Vagina (tissue), 2 donors: ENCODE measurements at regions not wholly inside any gene's neighbourhood (a gene's known extent, or its start where the extent isn't known, plus 50 kb on each side); places are given as distances from the start of the nearest gene placed in this dataset.

Source experiments
- DNase-seq, 2 donors: peaks; one replicate each; pipeline ENCODE4 v3.0.0-alpha.2; 2017; ENCODE audit errors: extremely low spot score in 2 of 2
- H3K27ac ChIP-seq: fragments of 200-600 bp; sonication (generic); one replicate; pipeline ENCODE4 v1.5.1; 2019
- H3K27me3 ChIP-seq: fragments of 200-600 bp; sonication (generic); one replicate; pipeline ENCODE4 v1.5.1; 2019
- H3K36me3 ChIP-seq, 2 donors: fragments of 200-600 bp; sonication (generic); one replicate each; pipeline ENCODE4 v1.5.1; 2017 to 2019
- H3K4me1 ChIP-seq: fragments of 200-600 bp; sonication (generic); one replicate; pipeline ENCODE4 v1.5.1; 2019
- H3K4me3 ChIP-seq, 2 donors: fragments of 200-600 bp; sonication (generic); 1 replicate in 1 of 2; 2 replicates in 1 of 2; pipeline ENCODE4 v1.5.1; 2016 to 2019
- H3K9me3 ChIP-seq: fragments of 200-600 bp; sonication (generic); one replicate; pipeline ENCODE4 v1.5.1; 2019
- POLR2A ChIP-seq, 2 donors: fragments of 450-650 bp; IDR thresholded peaks; one replicate each; pipeline ENCODE4 v1.6.1; 2017; ENCODE audit warnings: antibody characterized with exemption in 2 of 2, mild to moderate bottlenecking in 2 of 2, moderate library complexity in 2 of 2
- POLR2AphosphoS5 ChIP-seq, 2 donors: sonication (generic); formaldehyde crosslinking; IDR thresholded peaks; one replicate each; pipeline ENCODE4 v1.9.0; 2017; ENCODE audit warnings: antibody characterized with exemption in 2 of 2, mild to moderate bottlenecking in 2 of 2, low read depth in 1 of 2; ENCODE audit not compliant: insufficient read depth in 1 of 2
- intact Hi-C: fragments of 100-400 bp; cut with DNase I; formaldehyde crosslinking; loops from one replicate; pipeline ENCODE4 v1.15.1; 2023
- TF ChIP-seq, protein P1 (sequence below), 3 experiments: fragments of 450-650 bp in 2 of 3; fragments of 200-600 bp in 1 of 3; sonication (generic) in 1 of 3; IDR thresholded peaks; one replicate each; pipeline ENCODE4 v1.5.1; 2017 to 2019; ENCODE audit warnings: antibody characterized with exemption in 3 of 3, mild to moderate bottlenecking in 2 of 3, moderate library complexity in 2 of 3

GRCh38 chr4:33390976-33391375, 2670.8 kb downstream of the PCDH7 start:
- Histone ChIP-seq H3K4me1 (no peaks in the 10 kb centered on the region), H3K4me3 (no peak overlapping the region), H3K27ac (no peak overlapping the region), H3K36me3 (no peaks in the 10 kb centered on the region), H3K27me3 (no peaks in the 10 kb centered on the region), H3K9me3 (no peaks in the 10 kb centered on the region)
- intact Hi-C loops: no loop called here
- TF ChIP-seq POLR2AphosphoS5 (IDR thresholded peaks at IDR 0.05; ENCODE audit: insufficient read depth in 1 of 2, low read depth in 1 of 2) (no peak), POLR2A (IDR thresholded peaks at IDR 0.05) (no peak)
- TF ChIP-seq, protein P1, sequence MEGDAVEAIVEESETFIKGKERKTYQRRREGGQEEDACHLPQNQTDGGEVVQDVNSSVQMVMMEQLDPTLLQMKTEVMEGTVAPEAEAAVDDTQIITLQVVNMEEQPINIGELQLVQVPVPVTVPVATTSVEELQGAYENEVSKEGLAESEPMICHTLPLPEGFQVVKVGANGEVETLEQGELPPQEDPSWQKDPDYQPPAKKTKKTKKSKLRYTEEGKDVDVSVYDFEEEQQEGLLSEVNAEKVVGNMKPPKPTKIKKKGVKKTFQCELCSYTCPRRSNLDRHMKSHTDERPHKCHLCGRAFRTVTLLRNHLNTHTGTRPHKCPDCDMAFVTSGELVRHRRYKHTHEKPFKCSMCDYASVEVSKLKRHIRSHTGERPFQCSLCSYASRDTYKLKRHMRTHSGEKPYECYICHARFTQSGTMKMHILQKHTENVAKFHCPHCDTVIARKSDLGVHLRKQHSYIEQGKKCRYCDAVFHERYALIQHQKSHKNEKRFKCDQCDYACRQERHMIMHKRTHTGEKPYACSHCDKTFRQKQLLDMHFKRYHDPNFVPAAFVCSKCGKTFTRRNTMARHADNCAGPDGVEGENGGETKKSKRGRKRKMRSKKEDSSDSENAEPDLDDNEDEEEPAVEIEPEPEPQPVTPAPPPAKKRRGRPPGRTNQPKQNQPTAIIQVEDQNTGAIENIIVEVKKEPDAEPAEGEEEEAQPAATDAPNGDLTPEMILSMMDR (IDR thresholded peaks at IDR 0.05): no peak
- no peak for DNase-seq

DNA sequence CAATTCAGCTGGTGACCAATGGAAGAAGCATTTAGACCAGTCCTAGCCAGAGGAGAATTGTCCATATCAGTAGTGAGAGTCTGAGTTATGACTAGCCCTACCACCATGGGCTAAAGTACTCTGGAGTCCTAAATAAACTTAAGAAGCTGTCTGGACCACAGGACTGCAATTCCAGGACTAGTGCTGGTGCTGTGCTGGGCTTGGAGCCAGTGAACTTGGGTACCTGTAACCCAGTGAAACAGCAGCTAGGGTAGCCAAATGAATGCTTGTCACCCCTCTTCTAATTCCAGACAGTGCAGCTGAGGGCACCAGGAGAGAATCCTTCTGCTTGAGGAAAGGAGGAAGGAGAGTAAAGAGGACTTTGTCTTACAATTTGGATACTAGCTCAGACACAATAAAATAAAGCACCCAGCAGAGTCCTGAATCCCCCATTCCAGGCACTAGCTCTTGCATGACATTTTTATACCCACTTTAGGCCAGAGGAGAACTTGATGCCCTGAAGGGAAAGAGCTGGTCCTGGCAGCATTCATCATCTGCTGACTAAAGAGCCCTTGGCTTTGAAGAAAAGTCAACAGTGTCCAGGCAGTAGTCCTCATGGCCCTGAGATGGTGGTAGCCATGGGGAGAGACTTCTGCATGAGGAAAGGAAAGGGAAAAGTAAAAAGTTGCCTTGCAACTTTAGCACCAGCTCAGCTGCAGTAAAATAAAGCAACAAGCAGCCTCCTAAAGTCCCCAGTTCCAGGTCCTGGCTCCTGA, 2675.7 kb downstream of the PCDH7 start:
- Histone ChIP-seq H3K27ac (no peak overlapping the region), H3K4me1 (no peaks in the 10 kb centered on the region), H3K27me3 (no peaks in the 10 kb centered on the region), H3K36me3 (no peaks in the 10 kb centered on the region), H3K9me3 (no peaks in the 10 kb centered on the region), H3K4me3 (no peak overlapping the region)
- intact Hi-C loops: no loop called here
- TF ChIP-seq, protein P1 (IDR thresholded peaks at IDR 0.05): no peak
- no peak for TF ChIP-seq POLR2A (IDR thresholded peaks at IDR 0.05)
- no peak for DNase-seq

DNA sequence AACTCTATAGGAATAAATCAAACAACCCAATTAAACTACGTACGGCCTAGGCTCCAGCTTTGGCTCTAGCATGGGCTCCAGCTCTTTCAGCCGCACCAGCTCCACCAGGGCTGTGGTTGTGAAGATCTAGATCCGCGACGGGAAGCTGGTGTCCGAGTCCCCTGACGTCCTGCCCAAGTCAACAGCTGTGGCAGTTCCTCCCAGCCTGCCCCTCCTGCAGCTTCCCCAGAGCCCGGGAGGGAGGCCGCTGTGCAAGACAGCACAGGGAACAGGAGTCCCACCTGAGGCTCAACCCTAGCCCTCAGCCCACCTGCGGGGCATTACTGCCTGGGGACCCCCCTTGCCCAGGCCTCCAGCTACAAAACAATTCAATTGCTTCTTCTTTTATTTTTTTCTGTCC, 2680.3 kb downstream of the PCDH7 start:
- Histone ChIP-seq H3K27me3 (no peaks in the 10 kb centered on the region), H3K36me3 (no peaks in the 10 kb centered on the region), H3K9me3 (no peaks in the 10 kb centered on the region), H3K27ac (no peak overlapping the region), H3K4me1 (no peaks in the 10 kb centered on the region), H3K4me3 (no peak overlapping the region)
- no peak for DNase-seq
- TF ChIP-seq, protein P1 (IDR thresholded peaks at IDR 0.05): no peak
- TF ChIP-seq POLR2A (IDR thresholded peaks at IDR 0.05) (no peak), POLR2AphosphoS5 (IDR thresholded peaks at IDR 0.05; ENCODE audit: insufficient read depth in 1 of 2, low read depth in 1 of 2) (no peak)
- intact Hi-C loops: no loop called here

GRCh38 chr4:33407496-33407895, 2687.3 kb downstream of the PCDH7 start:
- no peaks in the 10 kb centered on the region for H3K4me1 ChIP-seq
- DNase-seq: no peak
- no peak overlapping the region for H3K27ac ChIP-seq
- intact Hi-C loops: no loop called here
- no peaks in the 10 kb centered on the region for H3K9me3 ChIP-seq
- no peaks in the 10 kb centered on the region for H3K27me3 ChIP-seq
- no peak overlapping the region for H3K4me3 ChIP-seq
- TF ChIP-seq POLR2A (IDR thresholded peaks at IDR 0.05) (no peak), POLR2AphosphoS5 (IDR thresholded peaks at IDR 0.05; ENCODE audit: insufficient read depth in 1 of 2, low read depth in 1 of 2) (no peak)
- TF ChIP-seq, protein P1 (IDR thresholded peaks at IDR 0.05): no peak
- H3K36me3 ChIP-seq: no peaks in the 10 kb centered on the region

GRCh38 chr4:33411182-33411581, 2691.0 kb downstream of the PCDH7 start:
- no peaks in the 10 kb centered on the region for H3K9me3 ChIP-seq
- DNase-seq: no peak
- intact Hi-C loops: no loop called here

More at GRCh38 chr4:33411182-33411581, 2691.0 kb downstream of the PCDH7 start:
- TF ChIP-seq POLR2AphosphoS5 (IDR thresholded peaks at IDR 0.05; ENCODE audit: insufficient read depth in 1 of 2, low read depth in 1 of 2): no peak
- TF ChIP-seq POLR2A (IDR thresholded peaks at IDR 0.05): no peak
- TF ChIP-seq, protein P1 (IDR thresholded peaks at IDR 0.05): no peak
- no peak overlapping the region for H3K27ac ChIP-seq
- H3K4me3 ChIP-seq: no peak overlapping the region
- no peaks in the 10 kb centered on the region for H3K36me3 ChIP-seq
- no peaks in the 10 kb centered on the region for H3K27me3 ChIP-seq
- no peaks in the 10 kb centered on the region for H3K4me1 ChIP-seq
